ENCODE measurements at regions not wholly inside any gene's neighbourhood (a gene's known extent, or its start where the extent isn't known, plus 50 kb on each side); places are given as distances from the start of the nearest gene placed in this dataset.
A peak's percentile ranks its signal among the peaks of the same experiment; 100 is the strongest.

- intact Hi-C loops (cut with DNase I) = no loop called here
- no peak for TF ChIP-seq CTCF (IDR thresholded peaks at IDR 0.05)
Measured at GRCh38 chr7:116101704-116102103, 71.1 kb upstream of the TFEC start.

GRCh38 chr7:116111475-116111874 lies 80.9 kb upstream of the TFEC start:
- no peak overlapping the region for H3K27ac ChIP-seq
- H3K9me3 ChIP-seq = no peaks in the 10 kb centered on the region
- no peak for TF ChIP-seq CTCF (IDR thresholded peaks at IDR 0.05)
- H3K27me3 ChIP-seq = no peaks in the 10 kb centered on the region
- DNase-seq = no peak
- no peak overlapping the region for H3K4me3 ChIP-seq
- H3K36me3 ChIP-seq = no peaks in the 10 kb centered on the region
- H3K9ac ChIP-seq (ENCODE audit: low read depth in 2 of 2, low read length in 2 of 2) = no peak overlapping the region
- intact Hi-C loops (cut with DNase I) = no loop called here
- H3K4me1 ChIP-seq = no peaks in the 10 kb centered on the region

More at GRCh38 chr7:116101704-116102103, 71.1 kb upstream of the TFEC start:
- Histone ChIP-seq H3K27me3 (no peaks in the 10 kb centered on the region), H3K27ac (no peak overlapping the region), H3K9ac (ENCODE audit: low read depth in 2 of 2, low read length in 2 of 2) (no peak overlapping the region), H3K36me3 (no peaks in the 10 kb centered on the region), H3K4me3 (no peak overlapping the region), H3K9me3 (no peaks in the 10 kb centered on the region), H3K4me1 (no peaks in the 10 kb centered on the region)
- no peak for DNase-seq

- Histone ChIP-seq H3K36me3 (no peaks in the 10 kb centered on the region), H3K27me3 (no peaks in the 10 kb centered on the region), H3K9ac (ENCODE audit: low read depth in 2 of 2, low read length in 2 of 2) (no peak overlapping the region), H3K4me1 (no peaks in the 10 kb centered on the region), H3K4me3 (no peak overlapping the region), H3K9me3 (no peaks in the 10 kb centered on the region), H3K27ac (no peak overlapping the region)
- DNase-seq = no peak
- intact Hi-C loops (cut with DNase I) = no loop called here
- no peak for TF ChIP-seq CTCF (IDR thresholded peaks at IDR 0.05)
Measured at GRCh38 chr7:116113310-116113709, 82.7 kb upstream of the TFEC start.

GRCh38 chr7:116120839-116121238 lies 89.5 kb upstream of the TES start:
- Histone ChIP-seq H3K4me1 (no peaks in the 10 kb centered on the region), H3K4me3 (no peak overlapping the region), H3K27ac (no peak overlapping the region), H3K36me3 (no peaks in the 10 kb centered on the region), H3K9ac (ENCODE audit: low read depth in 2 of 2, low read length in 2 of 2) (no peak overlapping the region), H3K9me3 (no peaks in the 10 kb centered on the region), H3K27me3 (no peaks in the 10 kb centered on the region)
- no peak for TF ChIP-seq CTCF (IDR thresholded peaks at IDR 0.05)
- DNase-seq = no peak
- intact Hi-C loops (cut with DNase I) = no loop called here

- Histone ChIP-seq H3K4me1 (no peaks in the 10 kb centered on the region), H3K4me3 (no peak overlapping the region), H3K27me3 (no peaks in the 10 kb centered on the region), H3K27ac (no peak overlapping the region), H3K9me3 (no peaks in the 10 kb centered on the region), H3K36me3 (no peaks in the 10 kb centered on the region), H3K9ac (ENCODE audit: low read depth in 2 of 2, low read length in 2 of 2) (no peak overlapping the region)
- peak; percentile 37 for TF ChIP-seq CTCF (IDR thresholded peaks at IDR 0.05)
- intact Hi-C loops (cut with DNase I) = no loop called here
- DNase-seq = no peak
Measured at GRCh38 chr7:116122972-116123595, 87.3 kb upstream of the TES start.

Measured in colonic mucosa (tissue), 4 donors.